ENCODE measurements at regions not wholly inside any gene's neighbourhood (a gene's known extent, or its start where the extent isn't known, plus 50 kb on each side); places are given as distances from the start of the nearest gene placed in this dataset.

- H3K36me3 Mint-ChIP-seq (ENCODE audit: insufficient read depth in 1 of 3, low read depth in 3 of 3) = no peaks in the 10 kb centered on the region
- no peak overlapping the region for H3K27ac Mint-ChIP-seq
- H3K79me2 ChIP-seq (ENCODE audit: insufficient read depth, low read length) = no peaks in the 10 kb centered on the region
- peaks cover 0 to 2% of the 10 kb centered on the region in 2 experiments; a peak in 1 of 5 replicates for H3K9me3 Mint-ChIP-seq
- no peak overlapping the region for H2BK20ac ChIP-seq (ENCODE audit: low read depth, low read length, poor library complexity, severe bottlenecking)
- no peak overlapping the region for H3K14ac ChIP-seq (ENCODE audit: insufficient read depth, low read length)
- no peaks in the 10 kb centered on the region for H3K9me3 ChIP-seq (ENCODE audit: control insufficient read depth, low read depth, low read length)
- no peak overlapping the region for H3K4me2 ChIP-seq (ENCODE audit: insufficient read depth, insufficient read length, low read length)
- no peaks in the 10 kb centered on the region for H3K27me3 Mint-ChIP-seq (ENCODE audit: low read depth)
- TF ChIP-seq, protein P1, sequence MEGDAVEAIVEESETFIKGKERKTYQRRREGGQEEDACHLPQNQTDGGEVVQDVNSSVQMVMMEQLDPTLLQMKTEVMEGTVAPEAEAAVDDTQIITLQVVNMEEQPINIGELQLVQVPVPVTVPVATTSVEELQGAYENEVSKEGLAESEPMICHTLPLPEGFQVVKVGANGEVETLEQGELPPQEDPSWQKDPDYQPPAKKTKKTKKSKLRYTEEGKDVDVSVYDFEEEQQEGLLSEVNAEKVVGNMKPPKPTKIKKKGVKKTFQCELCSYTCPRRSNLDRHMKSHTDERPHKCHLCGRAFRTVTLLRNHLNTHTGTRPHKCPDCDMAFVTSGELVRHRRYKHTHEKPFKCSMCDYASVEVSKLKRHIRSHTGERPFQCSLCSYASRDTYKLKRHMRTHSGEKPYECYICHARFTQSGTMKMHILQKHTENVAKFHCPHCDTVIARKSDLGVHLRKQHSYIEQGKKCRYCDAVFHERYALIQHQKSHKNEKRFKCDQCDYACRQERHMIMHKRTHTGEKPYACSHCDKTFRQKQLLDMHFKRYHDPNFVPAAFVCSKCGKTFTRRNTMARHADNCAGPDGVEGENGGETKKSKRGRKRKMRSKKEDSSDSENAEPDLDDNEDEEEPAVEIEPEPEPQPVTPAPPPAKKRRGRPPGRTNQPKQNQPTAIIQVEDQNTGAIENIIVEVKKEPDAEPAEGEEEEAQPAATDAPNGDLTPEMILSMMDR (conservative IDR thresholded peaks at IDR 0.05) = no peak
- H3K4ac ChIP-seq (ENCODE audit: low read depth, low read length) = no peak overlapping the region
- DNase-seq = no peak
- no peak overlapping the region for H2BK120ac ChIP-seq (ENCODE audit: low read depth, low read length, poor library complexity, severe bottlenecking)
- H3K79me1 ChIP-seq (ENCODE audit: insufficient read depth, low read depth, low read length, poor library complexity, severe bottlenecking) = no peaks in the 10 kb centered on the region
- H3K27me3 ChIP-seq (ENCODE audit: insufficient read depth, low read length) = no peaks in the 10 kb centered on the region
- peaks cover 13 to 16% of the 10 kb centered on the region in 2 experiments for H3K4me1 Mint-ChIP-seq
- H2AK5ac ChIP-seq (ENCODE audit: insufficient read length, low read length) = peak overlapping the region; percentile 65
- H3K4me3 Mint-ChIP-seq = no peak overlapping the region
- H2BK5ac ChIP-seq (ENCODE audit: insufficient read length, low read length) = no peak overlapping the region
- no peak overlapping the region for H3K23ac ChIP-seq (ENCODE audit: insufficient read length, low read depth, low read length)
- H2AFZ ChIP-seq (ENCODE audit: low read length) = no peak overlapping the region
- H2BK15ac ChIP-seq (ENCODE audit: low read depth, low read length) = no peak overlapping the region
- no peaks in the 10 kb centered on the region for H4K20me1 ChIP-seq (ENCODE audit: control insufficient read depth, insufficient read depth, insufficient read length)
- no peaks in the 10 kb centered on the region for H3K4me1 ChIP-seq (ENCODE audit: insufficient read depth, low read length)
- H4K8ac ChIP-seq (replicated peaks; ENCODE audit: insufficient read length, low read depth, low read length) = no peak overlapping the region
- no peak overlapping the region for H3K18ac ChIP-seq (ENCODE audit: insufficient read length, low read depth, low read length)
- H4K91ac ChIP-seq (ENCODE audit: insufficient read length, low read depth, low read length) = no peak overlapping the region
- H3K56ac ChIP-seq (ENCODE audit: insufficient read length, low read depth, low read length) = no peak overlapping the region
- H4K5ac ChIP-seq (ENCODE audit: insufficient read length, low read depth, low read length) = no peak overlapping the region
- H3T11ph ChIP-seq (ENCODE audit: low read length) = no peak overlapping the region
- peak overlapping the region; percentile 62 for H2BK12ac ChIP-seq (ENCODE audit: insufficient read length, low read depth, low read length)
- no peaks in the 10 kb centered on the region for H3K23me2 ChIP-seq (ENCODE audit: insufficient read length, low read depth, low read length, poor library complexity, severe bottlenecking)
- WGBS (ENCODE audit: extremely low coverage, insufficient read length, low lambda C conversion rate) = no CpG with 5 or more reads among the region's 5 CpGs
- H3K27ac ChIP-seq (ENCODE audit: insufficient read length, low read depth, low read length) = no peak overlapping the region
- H3K9ac ChIP-seq (ENCODE audit: extremely low read depth, insufficient read length, low read length) = no peak overlapping the region
Measured at GRCh38 chr13:37947419-37948140, 78.0 kb upstream of the TRPC4 start.

Data from H9 (cell line).